H1 (cell line): ENCODE measurements at regions not wholly inside any gene's neighbourhood (a gene's known extent, or its start where the extent isn't known, plus 50 kb on each side); places are given as distances from the start of the nearest gene placed in this dataset.

ENCODE experiments used
- CTCF ChIA-PET: fragments of 300-600 bp; sonication (Branson Sonifier 250); formaldehyde crosslinking; loops from one replicate; lab custom pipeline; 2021; ENCODE audit not compliant: partially characterized antibody; lab: Charles Lee
- POLR2A ChIA-PET: fragments of 300-600 bp; sonication (Branson Sonifier 250); formaldehyde crosslinking; loops from one replicate; lab custom pipeline; 2021; ENCODE audit warnings: inconsistent platforms; ENCODE audit not compliant: partially characterized antibody; lab: Charles Lee
- DNase-seq, 2 experiments: peaks; one replicate each; pipeline versions ENCODE4 v3.0.0 to v3.0.0-alpha.2; 2010 to 2022; ENCODE audit warnings: low spot score in 2 of 2, low read depth in 1 of 2, mixed read lengths in 1 of 2
- FAIRE-seq: peaks from 2 replicates; lab custom pipeline; 2011; peaks lifted over from hg19 to GRCh38; lab: Jason Lieb, UNC
- H2AFZ ChIP-seq: 2 replicates; pipeline ENCODE4 v1.8.1; 2012; ENCODE audit warnings: low read length, inconsistent platforms
- H2AK5ac ChIP-seq: 2 replicates; pipeline ENCODE4 v1.6.1; 2013; ENCODE audit warnings: low read depth, low read length
- H2BK120ac ChIP-seq: replicated peaks from 2 replicates; pipeline ENCODE3; 2013; ENCODE audit warnings: low read depth, low read length, inconsistent platforms
- H2BK12ac ChIP-seq: 2 replicates; pipeline ENCODE4 v1.6.1; 2013; ENCODE audit warnings: low read depth, low read length
- H2BK15ac ChIP-seq: 2 replicates; pipeline ENCODE4 v1.6.1; 2013; ENCODE audit warnings: low read length
- H2BK20ac ChIP-seq: 2 replicates; pipeline ENCODE4 v1.6.1; 2013; ENCODE audit warnings: low read length
- H2BK5ac ChIP-seq: 2 replicates; pipeline ENCODE4 v1.6.1; 2013; ENCODE audit warnings: low read depth, low read length
- H3K14ac ChIP-seq: 2 replicates; pipeline ENCODE4 v1.6.1; 2013; ENCODE audit warnings: inconsistent platforms; ENCODE audit not compliant: insufficient read length
- H3K18ac ChIP-seq: 2 replicates; pipeline ENCODE4 v1.6.1; 2013; ENCODE audit warnings: low read length; ENCODE audit errors: extremely low read depth
- H3K23ac ChIP-seq: 2 replicates; pipeline ENCODE4 v1.6.1; 2013; ENCODE audit warnings: inconsistent platforms; ENCODE audit not compliant: insufficient read length
- H3K23me2 ChIP-seq: 2 replicates; pipeline ENCODE4 v1.6.1; 2013; ENCODE audit warnings: low read depth, low read length
- H3K27ac ChIP-seq: 2 replicates; pipeline ENCODE4 v1.6.1; 2011; ENCODE audit warnings: low read depth, low read length, inconsistent platforms
- H3K27me3 ChIP-seq, 4 experiments: replicated peaks in 1 of 4; 1 replicate in 1 of 4; 2 replicates in 3 of 4; pipeline versions ENCODE4 v1.6.1 to v1.8.1; 2011 to 2013; ENCODE audit warnings: low read length in 3 of 4, mild to moderate bottlenecking in 3 of 4, inconsistent platforms in 2 of 4, mixed read lengths in 2 of 4, moderate library complexity in 1 of 4; ENCODE audit not compliant: control insufficient read depth in 3 of 4, insufficient read depth in 3 of 4; ENCODE audit errors: extremely low read depth in 1 of 4
- H3K36me3 ChIP-seq, 4 experiments: 2 replicates each; pipeline versions ENCODE4 v1.6.1 to v1.8.1; 2011 to 2013; ENCODE audit warnings: mild to moderate bottlenecking in 4 of 4, low read length in 3 of 4, moderate library complexity in 2 of 4, control low read depth in 1 of 4, inconsistent platforms in 1 of 4; ENCODE audit not compliant: insufficient read depth in 4 of 4, control insufficient read depth in 2 of 4
- H3K4ac ChIP-seq: replicated peaks from 2 replicates; pipeline ENCODE3; 2013; ENCODE audit warnings: low read length, low read depth, mixed read lengths, inconsistent platforms; ENCODE audit not compliant: insufficient read length
- H3K4me1 ChIP-seq, 4 experiments: replicated peaks in 1 of 4; 1 replicate in 1 of 4; 2 replicates in 3 of 4; pipeline versions ENCODE4 v1.6.1 to v1.8.1; 2011 to 2013; ENCODE audit warnings: low read length in 3 of 4, inconsistent platforms in 2 of 4, mixed read lengths in 1 of 4; ENCODE audit not compliant: insufficient read depth in 4 of 4, control insufficient read depth in 3 of 4
- H3K4me2 ChIP-seq, 2 experiments: 2 replicates each; pipeline versions ENCODE4 v1.6.1 to v1.8.1; 2011 to 2013; ENCODE audit warnings: low read depth in 2 of 2, low read length in 2 of 2, control low read depth in 1 of 2, inconsistent platforms in 1 of 2, mild to moderate bottlenecking in 1 of 2; ENCODE audit not compliant: insufficient read depth in 1 of 2
- H3K4me3 ChIP-seq, 4 experiments: fragments of 200-600, 300-600 bp in 1 of 4; sonication (generic), shearing (Covaris generic), sonication (Bioruptor Twin) in 1 of 4; 2 replicates each; pipeline versions ENCODE4 v1.5.1 to v1.8.1; 2011 to 2016; ENCODE audit warnings: low read length in 4 of 4, low read depth in 3 of 4, control low read depth in 2 of 4, inconsistent platforms in 2 of 4, mild to moderate bottlenecking in 2 of 4, mixed read lengths in 1 of 4, moderate library complexity in 1 of 4; ENCODE audit not compliant: insufficient read depth in 2 of 4; ENCODE audit errors: extremely low read depth in 1 of 4
- H3K56ac ChIP-seq: replicated peaks from 2 replicates; pipeline ENCODE3; 2013; ENCODE audit warnings: low read depth, mild to moderate bottlenecking, mixed read lengths, low read length, inconsistent platforms; ENCODE audit not compliant: insufficient read length
- H3K79me1 ChIP-seq: 2 replicates; pipeline ENCODE4 v1.6.1; 2013; ENCODE audit warnings: low read depth, low read length, control low read depth
- H3K79me2 ChIP-seq, 2 experiments: 2 replicates each; pipeline versions ENCODE4 v1.6.1 to v1.8.1; 2012 to 2013; ENCODE audit warnings: low read length in 2 of 2, mild to moderate bottlenecking in 2 of 2, inconsistent platforms in 1 of 2; ENCODE audit not compliant: insufficient read depth in 2 of 2, control insufficient read depth in 1 of 2
- H3K9ac ChIP-seq, 4 experiments: replicated peaks in 1 of 4; 1 replicate in 1 of 4; 2 replicates in 3 of 4; pipeline versions ENCODE4 v1.6.1 to v1.8.1; 2011 to 2013; ENCODE audit warnings: low read depth in 3 of 4, low read length in 3 of 4, control low read depth in 2 of 4, mild to moderate bottlenecking in 2 of 4, moderate library complexity in 2 of 4, inconsistent platforms in 1 of 4; ENCODE audit errors: extremely low read depth in 1 of 4
- H3K9me3 ChIP-seq, 2 experiments: 2 replicates each; pipeline versions ENCODE4 v1.6.1 to v1.8.1; 2012 to 2013; ENCODE audit warnings: mild to moderate bottlenecking in 2 of 2, moderate library complexity in 2 of 2, control low read depth in 1 of 2, inconsistent platforms in 1 of 2, low read depth in 1 of 2, low read length in 1 of 2, mixed read lengths in 1 of 2; ENCODE audit not compliant: insufficient read depth in 2 of 2
- H4K20me1 ChIP-seq, 2 experiments: replicated peaks in 1 of 2; 2 replicates each; pipeline versions ENCODE3 to v1.8.1; 2011 to 2013; ENCODE audit warnings: inconsistent platforms in 2 of 2, low read length in 2 of 2, mild to moderate bottlenecking in 1 of 2; ENCODE audit not compliant: insufficient read depth in 2 of 2, control insufficient read depth in 1 of 2
- H4K5ac ChIP-seq: 2 replicates; pipeline ENCODE4 v1.6.1; 2013; ENCODE audit warnings: low read length, low read depth, mixed read lengths, inconsistent platforms; ENCODE audit not compliant: insufficient read length
- H4K8ac ChIP-seq: 2 replicates; pipeline ENCODE4 v1.8.0; 2013; ENCODE audit warnings: mild to moderate bottlenecking, moderate library complexity, low read length, inconsistent platforms; ENCODE audit not compliant: insufficient read depth; ENCODE audit errors: extremely low read depth
- H4K91ac ChIP-seq: replicated peaks from 2 replicates; pipeline ENCODE3; 2013; ENCODE audit warnings: low read length, mixed read lengths, inconsistent platforms; ENCODE audit not compliant: insufficient read length
- BACH1 ChIP-seq: IDR thresholded peaks from 2 replicates; pipeline ENCODE4 v1.6.1; 2012; ENCODE audit warnings: low read length, improper control_type of control experiment
- CEBPB ChIP-seq: IDR thresholded peaks from 2 replicates; pipeline ENCODE4 v1.6.1; 2012; ENCODE audit warnings: low read depth, low read length
- EP300 ChIP-seq, 2 experiments: IDR thresholded peaks; 1 replicate in 1 of 2; 2 replicates in 1 of 2; pipeline ENCODE4 v1.6.1; 2011 to 2012; ENCODE audit warnings: low read depth in 2 of 2, low read length in 2 of 2, mild to moderate bottlenecking in 2 of 2, borderline replicate concordance in 1 of 2, inconsistent platforms in 1 of 2, moderate library complexity in 1 of 2
- JUN ChIP-seq: IDR thresholded peaks from 2 replicates; pipeline ENCODE4 v1.6.1; 2011; ENCODE audit warnings: low read depth, mild to moderate bottlenecking, improper control_type of control experiment, low read length
- SIN3A ChIP-seq, 2 experiments: IDR thresholded peaks in 1 of 2; conservative IDR thresholded peaks in 1 of 2; 2 replicates each; pipeline ENCODE4 v1.6.1; 2011 to 2012; ENCODE audit warnings: low read length in 2 of 2, improper control_type of control experiment in 1 of 2, low read depth in 1 of 2, mild to moderate bottlenecking in 1 of 2
- TBP ChIP-seq: IDR thresholded peaks from 2 replicates; pipeline ENCODE4 v1.6.1; 2011; ENCODE audit warnings: low read depth, low read length, improper control_type of control experiment
- WGBS, 2 experiments: shearing (Covaris generic) in 1 of 2; methylation state at CpG; one replicate each; pipeline versions ENCODE4 v1.1.6 to v1.1.7; 2013 to 2015; ENCODE audit warnings: low lambda C conversion rate in 2 of 2, mixed read lengths in 2 of 2, inconsistent platforms in 1 of 2, low coverage in 1 of 2, missing lambda C conversion rate in 1 of 2; ENCODE audit not compliant: insufficient replicate concordance in 2 of 2, insufficient coverage in 1 of 2, insufficient read length in 1 of 2; ENCODE audit errors: extremely low coverage in 1 of 2, missing lambda C conversion rate in 1 of 2; 5-methylcytosine and 5-hydroxymethylcytosine counted together

GRCh38 chr4:107196312-107196711, 160.2 kb upstream of the DKK2 start:
- 92% methylated on average over 2 of the region's 2 CpGs; no CpG with 5 or more reads in 1 of the 2 experiments for WGBS, 2 experiments
- POLR2A ChIA-PET = no interaction called here
- TF ChIP-seq EP300 (IDR thresholded peaks at IDR 0.05; ENCODE audit: borderline replicate concordance in 1 of 2, low read depth in 2 of 2, low read length in 2 of 2) (no peak), JUN (no peak), SIN3A (conservative IDR thresholded peaks at IDR 0.05 in 1 of 2, IDR thresholded peaks at IDR 0.05 in 1 of 2; ENCODE audit: low read depth in 1 of 2, low read length in 2 of 2) (no peak), CEBPB (no peak), BACH1 (no peak), TBP (no peak)

More at GRCh38 chr4:107196312-107196711, 160.2 kb upstream of the DKK2 start:
- Histone ChIP-seq H2BK120ac (no peak overlapping the region), H4K20me1 (no peaks in the 10 kb centered on the region), H3K4ac (no peak overlapping the region), H4K5ac (no peak overlapping the region), H4K91ac (no peak overlapping the region), H3K23ac (no peak overlapping the region), H3K9ac (no peak overlapping the region), H2BK20ac (no peak overlapping the region), H3K4me1 (no peaks in the 10 kb centered on the region), H2BK15ac (no peak overlapping the region), H3K9me3 (no peaks in the 10 kb centered on the region), H2AK5ac (no peak overlapping the region), H3K56ac (no peak overlapping the region), H3K4me2 (no peak overlapping the region), H3K27me3 (no peaks in the 10 kb centered on the region), H3K23me2 (no peaks in the 10 kb centered on the region), H3K79me2 (no peaks in the 10 kb centered on the region), H3K4me3 (no peak overlapping the region), H4K8ac (no peak overlapping the region), H2BK5ac (no peak overlapping the region), H3K36me3 (no peaks in the 10 kb centered on the region), H3K27ac (no peak overlapping the region), H3K79me1 (no peaks in the 10 kb centered on the region), H3K14ac (no peak overlapping the region), H2BK12ac (no peak overlapping the region), H2AFZ (no peak overlapping the region), H3K18ac (no peak overlapping the region)
- CTCF ChIA-PET = interaction anchor here (0.7 kb wide), 1 partner anchor 323 kb away, joined by 3 read pairs; no protein-coding TSS in a partner anchor
- FAIRE-seq (no peak), DNase-seq (no peak)
